Breast epithelium (tissue), 4 donors: ENCODE measurements at regions not wholly inside any gene's neighbourhood (a gene's known extent, or its start where the extent isn't known, plus 50 kb on each side); places are given as distances from the start of the nearest gene placed in this dataset.
A peak's percentile ranks its signal among the peaks of the same experiment; 100 is the strongest.

Experiments used
- DNase-seq, 2 donors: peaks; one replicate each; pipeline ENCODE4 v3.0.0-alpha.2; 2019; ENCODE audit warnings: low spot score in 2 of 2
- H3K27ac ChIP-seq, 2 donors: fragments of 200-600 bp; sonication (generic) in 1 of 2; one replicate each; pipeline ENCODE4 v1.5.1; 2016 to 2019; ENCODE audit warnings: mild to moderate bottlenecking in 1 of 2
- H3K27me3 ChIP-seq, 2 donors: fragments of 200-600 bp; sonication (generic) in 1 of 2; one replicate each; pipeline versions ENCODE4 v1.5.1 to v1.6.0; 2017 to 2019; ENCODE audit warnings: control low read depth in 1 of 2, mild to moderate bottlenecking in 1 of 2
- H3K36me3 ChIP-seq: fragments of 200-600 bp; one replicate; pipeline ENCODE4 v1.5.1; 2019
- H3K4me1 ChIP-seq, 2 donors: fragments of 200-600 bp; sonication (generic); one replicate each; pipeline ENCODE4 v1.5.1; 2016 to 2019; ENCODE audit warnings: control low read depth in 1 of 2
- H3K4me3 ChIP-seq, 3 donors: fragments of 200-600 bp; sonication (generic); 1 replicate in 2 of 3; 2 replicates in 1 of 3; pipeline ENCODE4 v1.5.1; 2016 to 2019; ENCODE audit warnings: mild to moderate bottlenecking in 3 of 3, moderate library complexity in 2 of 3
- H3K9me3 ChIP-seq, 2 donors: fragments of 200-600 bp; sonication (generic) in 1 of 2; one replicate each; pipeline ENCODE4 v1.5.1; 2016 to 2019; ENCODE audit warnings: control low read depth in 1 of 2
- POLR2A ChIP-seq: fragments of 450-650 bp; IDR thresholded peaks from one replicate; pipeline ENCODE4 v1.6.1; 2016; ENCODE audit warnings: antibody characterized with exemption, mild to moderate bottlenecking, moderate library complexity
- POLR2AphosphoS5 ChIP-seq, 3 donors: sonication (generic); formaldehyde crosslinking; IDR thresholded peaks; one replicate each; pipeline ENCODE4 v1.6.1; 2017; ENCODE audit warnings: antibody characterized with exemption in 3 of 3
- intact Hi-C: fragments of 100-400 bp; cut with DNase I; formaldehyde crosslinking; loops from one replicate; pipeline ENCODE4 v1.15.1; 2023; ENCODE audit warnings: low total_unique reads
- TF ChIP-seq, protein P1 (sequence below), 3 donors: fragments of 450-650 bp; IDR thresholded peaks; one replicate each; pipeline ENCODE4 v1.5.1; 2016 to 2017; ENCODE audit warnings: antibody characterized with exemption in 3 of 3, mild to moderate bottlenecking in 3 of 3, moderate library complexity in 3 of 3

DNA sequence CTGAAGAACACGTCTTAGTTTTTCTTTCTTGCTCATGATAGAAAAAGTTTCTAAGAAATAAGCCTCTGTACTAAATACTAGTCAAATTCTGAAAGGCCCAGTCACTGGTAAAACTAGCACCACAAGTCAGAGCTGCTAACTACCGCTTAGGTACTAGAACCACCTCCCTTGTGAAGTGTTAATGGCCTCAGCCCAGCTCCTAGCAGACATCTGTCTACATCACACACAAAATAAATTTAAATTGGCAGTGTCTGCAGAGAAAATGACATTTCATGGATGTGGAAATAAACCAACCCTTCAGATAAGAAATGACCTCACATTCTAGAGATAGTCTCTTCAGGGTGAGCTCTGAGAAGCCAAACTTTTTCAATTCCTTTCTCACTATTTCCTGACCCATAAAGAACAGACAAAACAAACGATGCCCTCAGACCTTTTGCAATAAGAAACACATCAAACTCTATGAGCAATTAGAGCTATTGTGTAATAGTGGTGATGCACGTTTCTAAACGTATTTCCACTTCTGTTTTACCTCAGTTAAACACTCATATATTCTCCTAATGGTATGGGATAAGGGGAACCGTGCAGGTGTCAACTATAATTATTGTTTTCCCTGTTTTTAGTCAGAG is 70.3 kb upstream of the DSG1 start:
- intact Hi-C loops, result no loop called here
- H3K4me3 ChIP-seq, result no peak overlapping the region
- no peaks in the 10 kb centered on the region for H3K9me3 ChIP-seq
- no peak for DNase-seq
- H3K36me3 ChIP-seq, result no peaks in the 10 kb centered on the region
- no peak overlapping the region for H3K27ac ChIP-seq
- TF ChIP-seq, protein P1, sequence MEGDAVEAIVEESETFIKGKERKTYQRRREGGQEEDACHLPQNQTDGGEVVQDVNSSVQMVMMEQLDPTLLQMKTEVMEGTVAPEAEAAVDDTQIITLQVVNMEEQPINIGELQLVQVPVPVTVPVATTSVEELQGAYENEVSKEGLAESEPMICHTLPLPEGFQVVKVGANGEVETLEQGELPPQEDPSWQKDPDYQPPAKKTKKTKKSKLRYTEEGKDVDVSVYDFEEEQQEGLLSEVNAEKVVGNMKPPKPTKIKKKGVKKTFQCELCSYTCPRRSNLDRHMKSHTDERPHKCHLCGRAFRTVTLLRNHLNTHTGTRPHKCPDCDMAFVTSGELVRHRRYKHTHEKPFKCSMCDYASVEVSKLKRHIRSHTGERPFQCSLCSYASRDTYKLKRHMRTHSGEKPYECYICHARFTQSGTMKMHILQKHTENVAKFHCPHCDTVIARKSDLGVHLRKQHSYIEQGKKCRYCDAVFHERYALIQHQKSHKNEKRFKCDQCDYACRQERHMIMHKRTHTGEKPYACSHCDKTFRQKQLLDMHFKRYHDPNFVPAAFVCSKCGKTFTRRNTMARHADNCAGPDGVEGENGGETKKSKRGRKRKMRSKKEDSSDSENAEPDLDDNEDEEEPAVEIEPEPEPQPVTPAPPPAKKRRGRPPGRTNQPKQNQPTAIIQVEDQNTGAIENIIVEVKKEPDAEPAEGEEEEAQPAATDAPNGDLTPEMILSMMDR (IDR thresholded peaks at IDR 0.05), result no peak
- no peak for TF ChIP-seq POLR2AphosphoS5 (IDR thresholded peaks at IDR 0.05)
- TF ChIP-seq POLR2A, result no peak
- H3K27me3 ChIP-seq, result no peaks in the 10 kb centered on the region
- H3K4me1 ChIP-seq, result peaks cover 0 to 2% of the 10 kb centered on the region in 2 donors

- Histone ChIP-seq H3K36me3 (no peaks in the 10 kb centered on the region), H3K27me3 (no peaks in the 10 kb centered on the region), H3K4me1 (no peaks in the 10 kb centered on the region), H3K27ac (no peak overlapping the region), H3K4me3 (no peak overlapping the region), H3K9me3 (no peaks in the 10 kb centered on the region)
- no peak for DNase-seq
- no peak for TF ChIP-seq POLR2AphosphoS5 (IDR thresholded peaks at IDR 0.05)
- TF ChIP-seq, protein P1 (IDR thresholded peaks at IDR 0.05), result no peak
- TF ChIP-seq POLR2A, result no peak
- intact Hi-C loops, result no loop called here
These were observed 69.0 kb upstream of the DSG1 start for GRCh38 chr18:31248783-31249521.

GRCh38 chr18:31250902-31251301 is 67.1 kb upstream of the DSG1 start:
- H3K4me3 ChIP-seq, result no peak overlapping the region
- H3K9me3 ChIP-seq, result no peaks in the 10 kb centered on the region
- no peak for DNase-seq
- no peaks in the 10 kb centered on the region for H3K4me1 ChIP-seq
- no peaks in the 10 kb centered on the region for H3K27me3 ChIP-seq
- intact Hi-C loops, result no loop called here
- H3K36me3 ChIP-seq, result no peaks in the 10 kb centered on the region
- TF ChIP-seq POLR2AphosphoS5 (IDR thresholded peaks at IDR 0.05) (no peak), POLR2A (no peak)
- TF ChIP-seq, protein P1 (IDR thresholded peaks at IDR 0.05), result no peak
- H3K27ac ChIP-seq, result no peak overlapping the region

- no peaks in the 10 kb centered on the region for H3K36me3 ChIP-seq
- no peak overlapping the region for H3K4me3 ChIP-seq
- H3K9me3 ChIP-seq, result no peaks in the 10 kb centered on the region
- H3K27me3 ChIP-seq, result no peaks in the 10 kb centered on the region
- no peak for DNase-seq
- intact Hi-C loops, result no loop called here
- TF ChIP-seq, protein P1 (IDR thresholded peaks at IDR 0.05), result no peak
- no peak for TF ChIP-seq POLR2A
- no peak for TF ChIP-seq POLR2AphosphoS5 (IDR thresholded peaks at IDR 0.05)
- no peak overlapping the region for H3K27ac ChIP-seq
- H3K4me1 ChIP-seq, result no peaks in the 10 kb centered on the region
These were observed 65.4 kb upstream of the DSG1 start for GRCh38 chr18:31252522-31252921.

GRCh38 chr18:31255953-31256352 is 62.0 kb upstream of the DSG1 start:
- TF ChIP-seq POLR2AphosphoS5 (IDR thresholded peaks at IDR 0.05) (no peak), POLR2A (no peak)
- TF ChIP-seq, protein P1 (IDR thresholded peaks at IDR 0.05), result no peak
- Histone ChIP-seq H3K4me1 (no peaks in the 10 kb centered on the region), H3K9me3 (no peaks in the 10 kb centered on the region), H3K27me3 (no peaks in the 10 kb centered on the region), H3K36me3 (no peaks in the 10 kb centered on the region), H3K4me3 (no peak overlapping the region), H3K27ac (peak overlapping the region in 1 of 2 donors; percentile 40)
- DNase-seq, result peak in 1 of 2 donors; percentile 51
- intact Hi-C loops, result no loop called here
